Neural progenitor cell (in vitro differentiated cells): ENCODE measurements at regions not wholly inside any gene's neighbourhood (a gene's known extent, or its start where the extent isn't known, plus 50 kb on each side); places are given as distances from the start of the nearest gene placed in this dataset.

Source experiments
- DNase-seq: peaks from one replicate; pipeline ENCODE4 v3.0.0-alpha.2; 2016; ENCODE audit warnings: low spot score
- H2AFZ ChIP-seq: fragments of 200-600 bp; sonication (generic); replicated peaks from 2 replicates; pipeline ENCODE4 v1.6.1; 2016; ENCODE audit warnings: antibody characterized with exemption
- H3F3A ChIP-seq: fragments of 200-600 bp; sonication (generic); 2 replicates; pipeline ENCODE4 v1.6.1; 2016; ENCODE audit warnings: antibody characterized with exemption, low read depth
- H3K27ac ChIP-seq: fragments of 200-600 bp; sonication (generic); 2 replicates; pipeline ENCODE4 v1.5.1; 2016; ENCODE audit warnings: mild to moderate bottlenecking
- H3K27me3 ChIP-seq: fragments of 200-600 bp; sonication (generic); 2 replicates; pipeline ENCODE4 v1.6.1; 2016; ENCODE audit warnings: mild to moderate bottlenecking, moderate library complexity
- H3K36me3 ChIP-seq: fragments of 200-600 bp; sonication (generic); 2 replicates; pipeline ENCODE4 v1.5.1; 2016
- H3K4me1 ChIP-seq: fragments of 200-600 bp; sonication (generic); 2 replicates; pipeline ENCODE4 v1.6.1; 2016; ENCODE audit warnings: mixed run types
- H3K4me2 ChIP-seq: fragments of 200-600 bp; sonication (generic); 2 replicates; pipeline ENCODE4 v1.6.1; 2016
- H3K4me3 ChIP-seq: fragments of 200-600 bp; sonication (generic); 2 replicates; pipeline ENCODE4 v1.5.1; 2016
- H3K79me2 ChIP-seq: fragments of 200-600 bp; sonication (generic); 2 replicates; pipeline ENCODE4 v1.6.1; 2016; ENCODE audit warnings: low read depth
- H3K9ac ChIP-seq: fragments of 200-600 bp; sonication (generic); 2 replicates; pipeline ENCODE4 v1.6.1; 2016
- H3K9me3 ChIP-seq: fragments of 200-600 bp; sonication (generic); 2 replicates; pipeline ENCODE4 v1.5.1; 2016; ENCODE audit warnings: low read depth
- H4K20me1 ChIP-seq: fragments of 200-600 bp; sonication (generic); 2 replicates; pipeline ENCODE4 v1.6.1; 2016; ENCODE audit warnings: low read depth
- H3K27ac Mint-ChIP-seq: 3 replicates; pipeline ENCODE4 v1.8.0; 2021; ENCODE audit warnings: mixed read lengths
- H3K27me3 Mint-ChIP-seq: 2 replicates; pipeline ENCODE4 v1.8.0; 2022; ENCODE audit warnings: low read depth, mild to moderate bottlenecking, inconsistent platforms, moderate library complexity, mixed read lengths; ENCODE audit not compliant: insufficient read depth
- H3K36me3 Mint-ChIP-seq: 3 replicates; pipeline ENCODE4 v1.8.0; 2021; ENCODE audit warnings: mixed read lengths
- H3K4me1 Mint-ChIP-seq: 3 replicates; pipeline ENCODE4 v1.8.0; 2021; ENCODE audit warnings: mixed read lengths
- H3K4me3 Mint-ChIP-seq: 3 replicates; pipeline ENCODE4 v1.8.0; 2021; ENCODE audit warnings: mild to moderate bottlenecking, moderate library complexity, mixed read lengths
- H3K9me3 Mint-ChIP-seq: 3 replicates; pipeline ENCODE4 v1.8.0; 2020; ENCODE audit warnings: mixed read lengths
- EZH2 ChIP-seq: fragments of 200-600 bp; sonication (generic); IDR thresholded peaks from 2 replicates; pipeline ENCODE4 v1.6.1; 2017; ENCODE audit warnings: antibody characterized with exemption, mild to moderate bottlenecking, moderate library complexity
- EZH2phosphoT487 ChIP-seq: fragments of 200-600 bp; sonication (generic); IDR thresholded peaks from 2 replicates; pipeline ENCODE4 v1.6.1; 2017; ENCODE audit warnings: antibody characterized with exemption
- TF ChIP-seq, protein P1 (sequence below): fragments of 200-600 bp; sonication (generic); IDR thresholded peaks from 2 replicates; pipeline ENCODE4 v1.5.1; 2017; ENCODE audit warnings: antibody characterized with exemption, mild to moderate bottlenecking

DNA sequence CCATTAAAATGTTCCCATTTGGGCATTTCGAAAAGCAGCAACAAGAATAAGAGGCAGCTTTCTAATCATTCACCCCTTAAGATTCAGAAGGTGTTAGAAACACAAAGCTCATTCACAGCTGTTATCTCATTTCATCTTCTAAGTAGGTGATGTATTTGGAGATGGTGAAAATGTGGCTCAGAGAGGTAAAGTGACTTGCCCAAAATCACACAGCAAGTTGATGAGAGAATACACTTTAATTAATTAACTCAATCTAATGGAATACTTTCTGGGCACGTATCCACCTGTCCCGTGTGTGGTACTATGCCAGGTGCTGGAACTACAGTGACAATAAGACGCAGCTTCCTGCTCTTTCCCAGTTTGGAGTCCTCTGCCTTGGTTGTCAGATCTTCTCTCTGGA is 147.4 kb upstream of the LRFN2 start:
- Histone ChIP-seq H3K27me3 (no peaks in the 10 kb centered on the region), H3K27ac (no peak overlapping the region), H2AFZ (no peak overlapping the region), H4K20me1 (no peaks in the 10 kb centered on the region), H3K4me2 (no peak overlapping the region), H3K9ac (no peak overlapping the region), H3K36me3 (no peaks in the 10 kb centered on the region), H3K4me3 (no peak overlapping the region), H3F3A (no peaks in the 10 kb centered on the region), H3K4me1 (peaks cover 6% of the 10 kb centered on the region), H3K79me2 (no peaks in the 10 kb centered on the region), H3K9me3 (no peaks in the 10 kb centered on the region)
- H3K36me3 Mint-ChIP-seq: no peaks in the 10 kb centered on the region
- no peak overlapping the region for H3K4me3 Mint-ChIP-seq
- DNase-seq: no peak
- H3K4me1 Mint-ChIP-seq: peaks cover 12% of the 10 kb centered on the region
- TF ChIP-seq EZH2phosphoT487: no peak
- TF ChIP-seq, protein P1, sequence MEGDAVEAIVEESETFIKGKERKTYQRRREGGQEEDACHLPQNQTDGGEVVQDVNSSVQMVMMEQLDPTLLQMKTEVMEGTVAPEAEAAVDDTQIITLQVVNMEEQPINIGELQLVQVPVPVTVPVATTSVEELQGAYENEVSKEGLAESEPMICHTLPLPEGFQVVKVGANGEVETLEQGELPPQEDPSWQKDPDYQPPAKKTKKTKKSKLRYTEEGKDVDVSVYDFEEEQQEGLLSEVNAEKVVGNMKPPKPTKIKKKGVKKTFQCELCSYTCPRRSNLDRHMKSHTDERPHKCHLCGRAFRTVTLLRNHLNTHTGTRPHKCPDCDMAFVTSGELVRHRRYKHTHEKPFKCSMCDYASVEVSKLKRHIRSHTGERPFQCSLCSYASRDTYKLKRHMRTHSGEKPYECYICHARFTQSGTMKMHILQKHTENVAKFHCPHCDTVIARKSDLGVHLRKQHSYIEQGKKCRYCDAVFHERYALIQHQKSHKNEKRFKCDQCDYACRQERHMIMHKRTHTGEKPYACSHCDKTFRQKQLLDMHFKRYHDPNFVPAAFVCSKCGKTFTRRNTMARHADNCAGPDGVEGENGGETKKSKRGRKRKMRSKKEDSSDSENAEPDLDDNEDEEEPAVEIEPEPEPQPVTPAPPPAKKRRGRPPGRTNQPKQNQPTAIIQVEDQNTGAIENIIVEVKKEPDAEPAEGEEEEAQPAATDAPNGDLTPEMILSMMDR: no peak
- no peak overlapping the region for H3K27ac Mint-ChIP-seq
- no peaks in the 10 kb centered on the region for H3K9me3 Mint-ChIP-seq
- peaks cover 8% of the 10 kb centered on the region for H3K27me3 Mint-ChIP-seq

DNA sequence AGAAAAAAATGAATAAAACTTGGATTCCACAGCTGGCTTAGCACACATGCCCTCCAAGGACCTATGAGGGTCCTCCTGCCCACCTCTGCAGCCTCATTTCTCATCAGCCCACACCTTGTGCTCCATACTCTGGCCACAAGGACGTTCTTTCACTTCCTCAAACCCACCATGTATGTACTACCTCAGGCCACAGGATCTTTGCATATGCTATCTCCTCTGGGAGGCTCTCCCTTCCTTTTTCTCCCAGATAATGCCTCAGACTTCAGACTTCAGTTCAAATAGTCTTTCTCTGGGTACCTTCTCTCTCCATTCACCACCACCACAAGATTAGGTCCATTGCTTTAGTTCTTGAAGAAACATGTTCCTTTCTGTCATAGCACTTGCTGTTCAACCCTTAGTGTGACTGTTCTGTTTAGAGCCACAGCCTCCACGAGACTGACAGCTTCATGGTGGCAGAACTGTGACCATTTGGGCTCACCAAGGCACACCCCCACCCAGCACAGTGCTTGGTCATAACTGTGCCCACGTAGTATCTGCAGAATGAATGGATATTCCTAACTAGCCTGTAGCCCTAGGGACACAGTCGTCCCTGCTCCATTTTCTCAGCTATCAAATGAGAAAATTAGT is 146.7 kb upstream of the LRFN2 start:
- no peaks in the 10 kb centered on the region for H3K36me3 Mint-ChIP-seq
- H3K9me3 Mint-ChIP-seq: no peaks in the 10 kb centered on the region
- Histone ChIP-seq H3K4me1 (peaks cover 6% of the 10 kb centered on the region), H3K4me3 (no peak overlapping the region), H3K79me2 (no peaks in the 10 kb centered on the region), H3K27me3 (no peaks in the 10 kb centered on the region), H2AFZ (no peak overlapping the region), H3K4me2 (no peak overlapping the region), H3K9me3 (no peaks in the 10 kb centered on the region), H3K9ac (no peak overlapping the region), H4K20me1 (no peaks in the 10 kb centered on the region), H3K36me3 (no peaks in the 10 kb centered on the region), H3K27ac (no peak overlapping the region), H3F3A (no peaks in the 10 kb centered on the region)
- H3K27ac Mint-ChIP-seq: no peak overlapping the region
- H3K4me3 Mint-ChIP-seq: no peak overlapping the region
- no peak for DNase-seq
- peaks cover 8% of the 10 kb centered on the region for H3K27me3 Mint-ChIP-seq
- TF ChIP-seq, protein P1: no peak
- peaks cover 12% of the 10 kb centered on the region for H3K4me1 Mint-ChIP-seq

DNA sequence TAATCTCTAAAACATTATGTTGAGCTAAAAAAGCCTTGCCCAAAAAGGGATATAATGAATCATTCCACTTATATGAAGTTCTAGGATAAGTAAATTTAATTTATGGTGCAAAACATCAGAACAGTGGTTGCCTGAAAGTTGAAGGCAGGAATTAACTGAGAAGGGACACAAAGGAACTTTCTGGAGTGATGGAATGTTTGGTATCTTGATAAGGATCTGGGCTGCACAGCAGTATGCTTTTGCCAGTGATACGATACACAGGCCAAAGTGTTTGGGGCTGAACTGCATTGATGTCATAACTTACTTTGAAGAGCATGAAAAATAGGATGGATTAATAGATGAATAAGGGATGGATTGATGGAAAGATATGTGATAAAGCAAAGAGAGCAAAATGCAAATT is 146.1 kb upstream of the LRFN2 start:
- Histone ChIP-seq H3K27me3 (no peaks in the 10 kb centered on the region), H3K4me2 (no peak overlapping the region), H4K20me1 (no peaks in the 10 kb centered on the region), H3K4me1 (peaks cover 6% of the 10 kb centered on the region), H3K9me3 (no peaks in the 10 kb centered on the region), H2AFZ (no peak overlapping the region), H3K79me2 (no peaks in the 10 kb centered on the region), H3F3A (no peaks in the 10 kb centered on the region), H3K9ac (no peak overlapping the region), H3K27ac (no peak overlapping the region), H3K36me3 (no peaks in the 10 kb centered on the region), H3K4me3 (no peak overlapping the region)
- Mint-ChIP-seq H3K36me3 (no peaks in the 10 kb centered on the region), H3K27me3 (peaks cover 10% of the 10 kb centered on the region), H3K4me3 (no peak overlapping the region), H3K27ac (no peak overlapping the region), H3K4me1 (peaks cover 13% of the 10 kb centered on the region), H3K9me3 (no peaks in the 10 kb centered on the region)
- DNase-seq: no peak
- TF ChIP-seq, protein P1: no peak
- no peak for TF ChIP-seq EZH2
